NB4 (cell line): ENCODE measurements at regions not wholly inside any gene's neighbourhood (a gene's known extent, or its start where the extent isn't known, plus 50 kb on each side); places are given as distances from the start of the nearest gene placed in this dataset.
A peak's percentile ranks its signal among the peaks of the same experiment; 100 is the strongest.

ENCODE experiments used
- DNase-seq: peaks from one replicate; pipeline ENCODE4 v3.0.0; 2010; ENCODE audit warnings: low read depth
- H3K4me3 ChIP-seq: one replicate; pipeline ENCODE4 v1.5.1; 2011; ENCODE audit warnings: mild to moderate bottlenecking, low read depth, low read length, moderate library complexity
- CTCF ChIP-seq: IDR thresholded peaks from one replicate; pipeline ENCODE4 v1.5.1; 2012; ENCODE audit warnings: low read depth, low read length
- MAX ChIP-seq: IDR thresholded peaks from 2 replicates; pipeline ENCODE4 v1.6.1; 2011; ENCODE audit warnings: low read depth, low read length
- MYC ChIP-seq: IDR thresholded peaks from 2 replicates; pipeline ENCODE4 v1.6.1; 2011; ENCODE audit warnings: low read depth, low read length
- POLR2A ChIP-seq: IDR thresholded peaks from 2 replicates; pipeline ENCODE4 v1.6.1; 2011; ENCODE audit warnings: mild to moderate bottlenecking; ENCODE audit not compliant: insufficient read length; ENCODE audit errors: extremely low read depth

GRCh38 chr10:117684046-117684610 is 141.6 kb downstream of the EMX2 start:
- no peak overlapping the region for H3K4me3 ChIP-seq
- DNase-seq, result no peak
- TF ChIP-seq MYC (no peak), MAX (no peak), CTCF (no peak), POLR2A (no peak)

GRCh38 chr10:117684672-117685211 is 142.2 kb downstream of the EMX2 start:
- H3K4me3 ChIP-seq, result no peak overlapping the region
- TF ChIP-seq MAX, result no peak
- TF ChIP-seq CTCF, result no peak
- no peak for TF ChIP-seq MYC
- no peak for TF ChIP-seq POLR2A
- peak; percentile 6 for DNase-seq

GRCh38 chr10:117685431-117685830 is 142.9 kb downstream of the EMX2 start:
- no peak for DNase-seq
- no peak for TF ChIP-seq MAX
- H3K4me3 ChIP-seq, result no peak overlapping the region

- DNase-seq, result no peak
- H3K4me3 ChIP-seq, result no peak overlapping the region
- TF ChIP-seq MAX, result no peak
- no peak for TF ChIP-seq POLR2A
- TF ChIP-seq CTCF, result no peak
- no peak for TF ChIP-seq MYC
Observed at GRCh38 chr10:117686606-117687005, 144.1 kb downstream of the EMX2 start.

GRCh38 chr10:117688358-117688757 is 145.8 kb downstream of the EMX2 start:
- no peak overlapping the region for H3K4me3 ChIP-seq
- DNase-seq, result no peak
- TF ChIP-seq CTCF, result no peak
- no peak for TF ChIP-seq MAX

GRCh38 chr10:117689566-117689965 is 147.0 kb downstream of the EMX2 start:
- no peak for DNase-seq
- H3K4me3 ChIP-seq, result no peak overlapping the region
- TF ChIP-seq POLR2A (no peak), CTCF (no peak), MAX (no peak)
